H9 (cell line): ENCODE measurements at regions not wholly inside any gene's neighbourhood (a gene's known extent, or its start where the extent isn't known, plus 50 kb on each side); places are given as distances from the start of the nearest gene placed in this dataset.

Experiments used
- DNase-seq: peaks from one replicate; pipeline ENCODE4 v3.0.0-alpha.2; 2017
- H2AFZ ChIP-seq: one replicate; pipeline ENCODE4 v1.6.1; 2013; ENCODE audit warnings: mild to moderate bottlenecking, low read length, control low read depth, moderate library complexity
- H2AK5ac ChIP-seq: 2 replicates; pipeline ENCODE4 v1.6.1; 2013; ENCODE audit warnings: low read length, control low read depth, mixed read lengths; ENCODE audit not compliant: insufficient read length
- H2BK120ac ChIP-seq: one replicate; pipeline ENCODE4 v1.6.1; 2013; ENCODE audit warnings: low read depth, mild to moderate bottlenecking, low read length, control low read depth, inconsistent platforms; ENCODE audit not compliant: poor library complexity, severe bottlenecking
- H2BK12ac ChIP-seq: 2 replicates; pipeline ENCODE4 v1.6.1; 2013; ENCODE audit warnings: low read length, control low read depth, mixed read lengths, low read depth; ENCODE audit not compliant: insufficient read length
- H2BK15ac ChIP-seq: 2 replicates; pipeline ENCODE4 v1.6.1; 2013; ENCODE audit warnings: low read depth, low read length, control low read depth
- H2BK20ac ChIP-seq: one replicate; pipeline ENCODE4 v1.6.1; 2013; ENCODE audit warnings: low read depth, mild to moderate bottlenecking, low read length, control low read depth, inconsistent platforms; ENCODE audit not compliant: poor library complexity, severe bottlenecking
- H2BK5ac ChIP-seq: 2 replicates; pipeline ENCODE4 v1.6.1; 2013; ENCODE audit warnings: low read length, control low read depth, mixed read lengths; ENCODE audit not compliant: insufficient read length
- H3K14ac ChIP-seq: 2 replicates; pipeline ENCODE4 v1.6.1; 2013; ENCODE audit warnings: low read length, control low read depth; ENCODE audit not compliant: insufficient read depth
- H3K18ac ChIP-seq: 2 replicates; pipeline ENCODE4 v1.6.1; 2013; ENCODE audit warnings: low read depth, mild to moderate bottlenecking, mixed read lengths, low read length, control low read depth; ENCODE audit not compliant: insufficient read length
- H3K23ac ChIP-seq: 2 replicates; pipeline ENCODE4 v1.6.1; 2013; ENCODE audit warnings: low read length, control low read depth, mixed read lengths, low read depth; ENCODE audit not compliant: insufficient read length
- H3K23me2 ChIP-seq: 2 replicates; pipeline ENCODE4 v1.6.1; 2013; ENCODE audit warnings: low read depth, mild to moderate bottlenecking, mixed read lengths, low read length, control low read depth; ENCODE audit not compliant: insufficient read length, poor library complexity, severe bottlenecking
- H3K27ac ChIP-seq: 2 replicates; pipeline ENCODE4 v1.5.1; 2013; ENCODE audit warnings: low read length, control low read depth, mixed read lengths, low read depth; ENCODE audit not compliant: insufficient read length
- H3K27me3 ChIP-seq: 2 replicates; pipeline ENCODE4 v1.6.1; 2013; ENCODE audit warnings: low read length, control low read depth, inconsistent platforms; ENCODE audit not compliant: insufficient read depth
- H3K4ac ChIP-seq: 2 replicates; pipeline ENCODE4 v1.6.1; 2013; ENCODE audit warnings: low read depth, mild to moderate bottlenecking, control low read depth, inconsistent platforms, low read length, moderate library complexity
- H3K4me1 ChIP-seq: 2 replicates; pipeline ENCODE4 v1.6.1; 2013; ENCODE audit warnings: low read length, control low read depth, inconsistent platforms; ENCODE audit not compliant: insufficient read depth
- H3K4me2 ChIP-seq: 2 replicates; pipeline ENCODE4 v1.6.1; 2013; ENCODE audit warnings: low read length, control low read depth, mixed read lengths; ENCODE audit not compliant: insufficient read length, insufficient read depth
- H3K56ac ChIP-seq: 2 replicates; pipeline ENCODE4 v1.6.1; 2013; ENCODE audit warnings: low read depth, mild to moderate bottlenecking, mixed read lengths, low read length, control low read depth; ENCODE audit not compliant: insufficient read length
- H3K79me1 ChIP-seq: 2 replicates; pipeline ENCODE4 v1.6.1; 2013; ENCODE audit warnings: low read depth, mild to moderate bottlenecking, moderate library complexity, low read length, control low read depth, inconsistent platforms; ENCODE audit not compliant: insufficient read depth, poor library complexity, severe bottlenecking
- H3K79me2 ChIP-seq: 2 replicates; pipeline ENCODE4 v1.6.1; 2013; ENCODE audit warnings: low read length, control low read depth, inconsistent platforms; ENCODE audit not compliant: insufficient read depth
- H3K9ac ChIP-seq: 2 replicates; pipeline ENCODE4 v1.6.1; 2013; ENCODE audit warnings: low read length, control low read depth, mixed read lengths; ENCODE audit not compliant: insufficient read length; ENCODE audit errors: extremely low read depth
- H3K9me3 ChIP-seq: one replicate; pipeline ENCODE4 v1.6.1; 2013; ENCODE audit warnings: low read depth, low read length, inconsistent platforms; ENCODE audit not compliant: control insufficient read depth
- H3T11ph ChIP-seq: one replicate; pipeline ENCODE4 v1.6.1; 2013; ENCODE audit warnings: mild to moderate bottlenecking, low read length, control low read depth, inconsistent platforms
- H4K20me1 ChIP-seq: one replicate; pipeline ENCODE4 v1.6.1; 2013; ENCODE audit not compliant: control insufficient read depth, insufficient read length, insufficient read depth
- H4K5ac ChIP-seq: 2 replicates; pipeline ENCODE4 v1.6.1; 2013; ENCODE audit warnings: low read depth, mild to moderate bottlenecking, mixed read lengths, low read length, control low read depth; ENCODE audit not compliant: insufficient read length
- H4K8ac ChIP-seq: replicated peaks from 2 replicates; pipeline ENCODE4 v1.6.1; 2013; ENCODE audit warnings: low read length, control low read depth, mixed read lengths, low read depth; ENCODE audit not compliant: insufficient read length
- H4K91ac ChIP-seq: 2 replicates; pipeline ENCODE4 v1.6.1; 2013; ENCODE audit warnings: low read depth, mild to moderate bottlenecking, moderate library complexity, mixed read lengths, low read length, control low read depth; ENCODE audit not compliant: insufficient read length
- H3K27ac Mint-ChIP-seq, 3 experiments: 2 replicates in 2 of 3; 3 replicates in 1 of 3; pipeline ENCODE4 v1.8.0; 2020 to 2021; ENCODE audit warnings: mixed read lengths in 3 of 3, mild to moderate bottlenecking in 1 of 3, moderate library complexity in 1 of 3
- H3K27me3 Mint-ChIP-seq: 2 replicates; pipeline ENCODE4 v1.8.0; 2021; ENCODE audit warnings: low read depth, mild to moderate bottlenecking, moderate library complexity, mixed read lengths
- H3K36me3 Mint-ChIP-seq, 3 experiments: 2 replicates in 2 of 3; 3 replicates in 1 of 3; pipeline ENCODE4 v1.8.0; 2020 to 2021; ENCODE audit warnings: low read depth in 3 of 3, mixed read lengths in 3 of 3; ENCODE audit not compliant: insufficient read depth in 1 of 3
- H3K4me1 Mint-ChIP-seq, 2 experiments: 2 replicates each; pipeline ENCODE4 v1.8.0; 2020; ENCODE audit warnings: mixed read lengths in 2 of 2
- H3K4me3 Mint-ChIP-seq, 2 experiments: 2 replicates in 1 of 2; 3 replicates in 1 of 2; pipeline ENCODE4 v1.8.0; 2020 to 2021; ENCODE audit warnings: mild to moderate bottlenecking in 2 of 2, mixed read lengths in 2 of 2, moderate library complexity in 1 of 2
- H3K9me3 Mint-ChIP-seq, 2 experiments: 2 replicates in 1 of 2; 3 replicates in 1 of 2; pipeline ENCODE4 v1.8.0; 2020; ENCODE audit warnings: mild to moderate bottlenecking in 2 of 2, mixed read lengths in 2 of 2, moderate library complexity in 1 of 2
- CTCF ChIP-seq: fragments of 200-600 bp; sonication (generic); conservative IDR thresholded peaks from 3 replicates; pipeline ENCODE4 v1.8.0; 2021; ENCODE audit warnings: antibody characterized with exemption, mild to moderate bottlenecking
- WGBS: extraction: QIAGEN DNeasy Blood & Tissue Kit; methylation state at CpG from one replicate; pipeline ENCODE4 v1.1.7; 2013; ENCODE audit warnings: missing lambda C conversion rate, low lambda C conversion rate, mixed read lengths; ENCODE audit not compliant: insufficient read length; ENCODE audit errors: extremely low coverage; 5-methylcytosine and 5-hydroxymethylcytosine counted together

- no peak overlapping the region for H3K56ac ChIP-seq
- no peak overlapping the region for H3K18ac ChIP-seq
- H3K4me1 ChIP-seq, result no peaks in the 10 kb centered on the region
- peak overlapping the region; percentile 52 for H2AFZ ChIP-seq
- Mint-ChIP-seq H3K27me3 (no peaks in the 10 kb centered on the region), H3K9me3 (no peaks in the 10 kb centered on the region), H3K4me1 (peaks cover 8 to 13% of the 10 kb centered on the region in 2 experiments), H3K36me3 (peaks cover 0 to 4% (median 0%) of the 10 kb centered on the region in 3 experiments; a peak in 1 of 7 replicates), H3K27ac (peak overlapping the region in 1 of 3 experiments; percentile 69; a peak in 2 of 7 replicates), H3K4me3 (no peak overlapping the region)
- no peak overlapping the region for H2AK5ac ChIP-seq
- no peaks in the 10 kb centered on the region for H3K79me1 ChIP-seq
- no peak for TF ChIP-seq CTCF
- H2BK20ac ChIP-seq, result no peak overlapping the region
- H3K79me2 ChIP-seq, result no peaks in the 10 kb centered on the region
- H3K27me3 ChIP-seq, result no peaks in the 10 kb centered on the region
- H2BK5ac ChIP-seq, result no peak overlapping the region
- H3K27ac ChIP-seq, result no peak overlapping the region
- H4K20me1 ChIP-seq, result no peaks in the 10 kb centered on the region
- no peaks in the 10 kb centered on the region for H3K9me3 ChIP-seq
- no peak overlapping the region for H3T11ph ChIP-seq
- no peak overlapping the region for H3K4ac ChIP-seq
- H3K23me2 ChIP-seq, result no peaks in the 10 kb centered on the region
- no peak overlapping the region for H2BK12ac ChIP-seq
- DNase-seq, result no peak
- no peak overlapping the region for H3K14ac ChIP-seq
- H4K91ac ChIP-seq, result no peak overlapping the region
- no peak overlapping the region for H4K5ac ChIP-seq
- no peak overlapping the region for H2BK15ac ChIP-seq
- no peak overlapping the region for H4K8ac ChIP-seq
- WGBS, result no CpG with 5 or more reads among the region's 3 CpGs
- H3K4me2 ChIP-seq, result no peak overlapping the region
- H3K9ac ChIP-seq, result no peak overlapping the region
- H2BK120ac ChIP-seq, result no peak overlapping the region
- no peak overlapping the region for H3K23ac ChIP-seq
Observed at GRCh38 chr1:95780836-95781235, 546.8 kb downstream of the RWDD3 start.
